GM12872 (cell line): ENCODE measurements at regions not wholly inside any gene's neighbourhood (a gene's known extent, or its start where the extent isn't known, plus 50 kb on each side); places are given as distances from the start of the nearest gene placed in this dataset.

ENCODE experiments used
- CTCF ChIP-seq: IDR thresholded peaks from 3 replicates; pipeline ENCODE4 v1.5.1; 2011; ENCODE audit warnings: low read depth, mild to moderate bottlenecking, low read length, moderate library complexity; ENCODE audit not compliant: insufficient read depth

- TF ChIP-seq CTCF, result no peak
Observed at GRCh38 chr4:164359881-164360280, 394.1 kb upstream of the SMIM31 start.

- TF ChIP-seq CTCF, result no peak
Observed at GRCh38 chr4:164368894-164369293, 385.0 kb upstream of the SMIM31 start.

- TF ChIP-seq CTCF, result no peak
Observed at GRCh38 chr4:164373021-164373420, 380.9 kb upstream of the SMIM31 start.

GRCh38 chr4:164377277-164377676 lies 376.7 kb upstream of the SMIM31 start:
- TF ChIP-seq CTCF, result no peak

- TF ChIP-seq CTCF, result no peak
Observed at GRCh38 chr4:164378361-164378760, 375.6 kb upstream of the SMIM31 start.

- TF ChIP-seq CTCF, result no peak
Observed at GRCh38 chr4:164379694-164380093, 374.2 kb upstream of the SMIM31 start.

- no peak for TF ChIP-seq CTCF
Observed at GRCh38 chr4:164381859-164382258, 372.1 kb upstream of the SMIM31 start.

GRCh38 chr4:164383058-164383357 lies 370.9 kb upstream of the SMIM31 start:
- no peak for TF ChIP-seq CTCF
